IMR-90 (cell line): ENCODE measurements at regions not wholly inside any gene's neighbourhood (a gene's known extent, or its start where the extent isn't known, plus 50 kb on each side); places are given as distances from the start of the nearest gene placed in this dataset.

Source experiments
- RAD21 ChIP-seq: IDR thresholded peaks from 2 replicates; pipeline ENCODE4 v1.6.1; 2012; ENCODE audit warnings: low read length, improper control_type of control experiment
- TF ChIP-seq, protein P1 (sequence below): conservative IDR thresholded peaks from 2 replicates; pipeline ENCODE4 v1.5.1; 2012; ENCODE audit warnings: mild to moderate bottlenecking, low read depth, low read length, improper control_type of control experiment

- TF ChIP-seq, protein P1, sequence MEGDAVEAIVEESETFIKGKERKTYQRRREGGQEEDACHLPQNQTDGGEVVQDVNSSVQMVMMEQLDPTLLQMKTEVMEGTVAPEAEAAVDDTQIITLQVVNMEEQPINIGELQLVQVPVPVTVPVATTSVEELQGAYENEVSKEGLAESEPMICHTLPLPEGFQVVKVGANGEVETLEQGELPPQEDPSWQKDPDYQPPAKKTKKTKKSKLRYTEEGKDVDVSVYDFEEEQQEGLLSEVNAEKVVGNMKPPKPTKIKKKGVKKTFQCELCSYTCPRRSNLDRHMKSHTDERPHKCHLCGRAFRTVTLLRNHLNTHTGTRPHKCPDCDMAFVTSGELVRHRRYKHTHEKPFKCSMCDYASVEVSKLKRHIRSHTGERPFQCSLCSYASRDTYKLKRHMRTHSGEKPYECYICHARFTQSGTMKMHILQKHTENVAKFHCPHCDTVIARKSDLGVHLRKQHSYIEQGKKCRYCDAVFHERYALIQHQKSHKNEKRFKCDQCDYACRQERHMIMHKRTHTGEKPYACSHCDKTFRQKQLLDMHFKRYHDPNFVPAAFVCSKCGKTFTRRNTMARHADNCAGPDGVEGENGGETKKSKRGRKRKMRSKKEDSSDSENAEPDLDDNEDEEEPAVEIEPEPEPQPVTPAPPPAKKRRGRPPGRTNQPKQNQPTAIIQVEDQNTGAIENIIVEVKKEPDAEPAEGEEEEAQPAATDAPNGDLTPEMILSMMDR = no peak
- no peak for TF ChIP-seq RAD21
Observed at GRCh38 chrX:144592036-144592435, 655.3 kb upstream of the SPANXN1 start.
